HL-60/S4 treated with phorbol 12-myristate 13-acetate at 8.2 ng/mL for 4 days and 3 days (cell line): ENCODE measurements at regions not wholly inside any gene's neighbourhood (a gene's known extent, or its start where the extent isn't known, plus 50 kb on each side); places are given as distances from the start of the nearest gene placed in this dataset.
"Not testable (repeated sequence)": the region's sequence is repeated elsewhere in the genome, so short reads cannot be mapped to it uniquely, and the experiment has no call there.

Experiments
- in situ Hi-C: fragments of 300-500 bp; cut with MboI; formaldehyde crosslinking; loops from 2 replicates; pipeline ENCODE4 v1.15.0; 2022; ENCODE audit warnings: low sequenced_read_pairs

DNA sequence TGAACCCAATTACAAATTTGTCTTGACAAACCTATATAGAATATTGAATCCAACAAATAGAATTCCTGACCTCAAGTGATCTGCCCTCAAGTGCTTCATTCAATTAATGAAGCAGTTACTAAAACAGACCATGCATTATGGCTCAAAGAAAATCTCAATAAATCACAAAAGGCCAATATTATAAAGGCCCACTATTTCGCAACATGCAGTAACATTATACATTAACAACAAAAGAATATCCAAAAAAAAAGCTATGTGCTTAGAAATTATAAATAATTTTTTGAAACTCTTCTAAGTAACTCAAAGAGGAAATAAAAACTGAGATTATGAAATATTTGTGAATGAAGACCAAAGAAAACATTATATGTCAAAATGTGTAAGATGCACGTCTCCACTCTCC is 177.7 kb downstream of the ZNF674 start:
- in situ Hi-C loops: no loop called here

- in situ Hi-C loops: no loop called here
Measured at GRCh38 chrX:46366381-46367207, 178.6 kb downstream of the ZNF674 start.

GRCh38 chrX:46354481-46354880 is 190.7 kb downstream of the ZNF674 start:
- in situ Hi-C loops: no loop called here

- in situ Hi-C loops: no loop called here
Measured at GRCh38 chrX:46341767-46342322, 203.4 kb downstream of the ZNF674 start.

GRCh38 chrX:46340696-46341095 is 204.5 kb downstream of the ZNF674 start:
- in situ Hi-C loops: no loop called here

GRCh38 chrX:46333550-46333949 is 211.7 kb downstream of the ZNF674 start:
- in situ Hi-C loops: no loop called here

- in situ Hi-C loops: no loop called here
Measured at GRCh38 chrX:46330981-46331380, 214.2 kb downstream of the ZNF674 start.

- in situ Hi-C loops: no loop called here
Measured at GRCh38 chrX:46330513-46330912, 214.7 kb downstream of the ZNF674 start.

GRCh38 chrX:46328133-46328532 is 217.1 kb downstream of the ZNF674 start:
- in situ Hi-C loops: no loop called here

- in situ Hi-C loops: no loop called here
Measured at GRCh38 chrX:46327566-46328115, 217.6 kb downstream of the ZNF674 start.

GRCh38 chrX:46326161-46326560 is 219.1 kb downstream of the ZNF674 start:
- in situ Hi-C loops: no loop called here

DNA sequence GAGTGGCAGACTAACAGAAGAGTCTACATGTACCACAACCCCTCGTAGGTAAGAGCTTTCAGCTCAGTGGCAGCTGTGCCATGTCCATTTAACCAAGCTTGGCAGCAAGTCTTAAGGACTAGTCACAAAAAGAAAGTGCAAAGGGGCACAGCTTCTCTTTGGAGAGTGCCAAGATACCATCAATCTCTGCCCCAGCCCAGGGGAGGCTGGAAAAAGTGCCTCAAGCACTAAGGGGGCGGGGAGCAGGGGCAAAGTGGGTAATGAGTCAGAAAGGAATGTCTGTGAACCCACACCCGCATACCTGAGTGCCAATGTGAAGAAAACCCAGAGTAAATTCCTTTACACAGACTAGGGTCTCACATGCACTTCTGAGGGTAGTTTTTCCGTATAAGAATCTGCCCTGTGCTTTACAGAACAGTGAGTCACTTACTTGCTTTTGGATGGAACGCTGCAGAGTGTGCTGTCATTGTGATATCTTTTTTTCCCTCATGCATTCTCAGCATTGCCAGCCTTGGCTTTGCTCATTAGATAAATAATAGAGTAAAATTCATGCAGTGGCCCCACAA is 219.8 kb downstream of the ZNF674 start:
- in situ Hi-C loops: no loop called here

GRCh38 chrX:46324166-46324565 is 221.1 kb downstream of the ZNF674 start:
- in situ Hi-C loops: no loop called here

GRCh38 chrX:46322929-46323328 is 222.3 kb downstream of the ZNF674 start:
- in situ Hi-C loops: not testable (repeated sequence)

GRCh38 chrX:46321676-46322075 is 223.5 kb downstream of the ZNF674 start:
- in situ Hi-C loops: no loop called here

DNA sequence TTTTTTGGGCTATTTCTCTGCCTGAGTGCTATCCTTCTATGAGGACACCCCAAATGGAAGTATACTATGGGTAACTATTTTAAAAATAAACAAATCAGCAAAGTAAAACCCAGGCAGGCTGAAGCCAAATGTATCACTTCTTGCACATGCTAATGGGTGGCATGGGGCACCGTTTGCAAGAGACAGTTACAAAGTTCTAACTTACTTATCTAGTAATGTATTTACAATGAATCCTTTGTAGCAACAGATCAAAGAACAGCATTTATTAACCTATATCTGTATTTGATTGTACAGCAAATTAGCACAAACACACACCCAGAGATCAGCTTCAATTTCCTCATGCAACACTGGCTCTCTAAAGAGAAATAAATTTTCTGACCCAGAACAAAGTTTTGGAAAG is 225.5 kb downstream of the ZNF674 start:
- in situ Hi-C loops: no loop called here

DNA sequence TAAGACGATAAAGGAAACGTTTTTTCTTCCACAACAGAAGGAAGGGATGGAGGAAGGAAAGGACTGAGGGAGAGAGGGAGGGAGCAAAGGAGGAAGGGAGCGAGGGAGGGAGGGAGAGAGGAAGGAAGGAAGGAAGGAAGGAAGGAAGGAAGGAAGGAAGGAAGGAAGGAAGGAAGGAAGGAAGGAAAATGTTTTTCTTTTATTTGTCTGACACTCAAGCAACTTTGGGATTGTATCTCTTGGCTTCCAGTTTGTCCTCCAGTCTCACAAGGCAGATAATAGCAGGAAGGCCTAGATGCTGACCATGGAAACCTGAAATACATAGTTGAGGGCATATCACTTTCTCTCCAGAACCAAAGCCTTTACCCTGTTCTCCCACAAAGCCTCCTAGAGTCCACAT is 226.7 kb downstream of the ZNF674 start:
- in situ Hi-C loops: no loop called here

- in situ Hi-C loops: no loop called here
Measured at GRCh38 chrX:46317163-46317562, 228.1 kb downstream of the ZNF674 start.

DNA sequence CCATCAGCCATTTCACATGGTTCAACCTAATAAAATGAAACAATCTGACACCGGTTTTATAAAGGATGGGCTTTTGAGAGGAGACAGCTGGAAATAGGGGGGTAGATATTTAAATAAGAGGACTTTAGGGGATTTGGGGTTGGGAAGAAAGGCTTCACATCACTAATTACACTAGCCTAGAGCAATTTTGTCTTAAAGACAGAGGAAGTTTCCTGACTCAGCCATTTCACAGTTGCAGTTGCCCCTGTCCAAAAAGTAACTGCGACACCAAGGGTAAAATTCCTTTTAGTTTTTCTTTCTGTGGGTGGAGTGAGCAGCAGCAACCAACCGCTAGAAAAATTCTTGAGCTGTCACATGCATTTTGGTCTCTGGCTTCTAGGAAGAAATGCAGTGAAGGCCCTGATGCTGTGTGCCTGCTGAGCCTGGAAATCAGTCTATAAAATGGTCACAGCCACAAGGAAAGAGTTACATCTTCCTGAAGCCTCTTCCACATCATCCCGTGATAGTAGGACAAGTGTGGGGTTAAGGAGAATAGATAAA is 233.6 kb downstream of the ZNF674 start:
- in situ Hi-C loops: no loop called here

- in situ Hi-C loops: no loop called here
Measured at GRCh38 chrX:46310815-46311497, 234.3 kb downstream of the ZNF674 start.

- in situ Hi-C loops: no loop called here
Measured at GRCh38 chrX:46308110-46308509, 237.1 kb downstream of the ZNF674 start.
